ENCODE measurements at regions not wholly inside any gene's neighbourhood (a gene's known extent, or its start where the extent isn't known, plus 50 kb on each side); places are given as distances from the start of the nearest gene placed in this dataset.

GRCh38 chr4:184900184-184900583 lies 74.4 kb upstream of the ACSL1 start:
- POLR2A ChIA-PET, result no interaction called here
- no peaks in the 10 kb centered on the region for H3K36me3 ChIP-seq (ENCODE audit: control insufficient read depth in 2 of 2, insufficient read depth in 1 of 2, low read length in 2 of 2)
- H3K9me3 ChIP-seq (ENCODE audit: control insufficient read depth, insufficient read depth, low read depth, low read length), result no peaks in the 10 kb centered on the region
- H3K4me3 ChIP-seq (ENCODE audit: low read depth, low read length), result no peak overlapping the region
- CTCF ChIA-PET, result no interaction called here
- no peaks in the 10 kb centered on the region for H3K4me1 ChIP-seq (ENCODE audit: control insufficient read depth, insufficient read depth, low read length)
- no peak for TF ChIP-seq ZNF792 (tag by site-specific recombination; IDR thresholded peaks at IDR 0.05)
- no peak for TF ChIP-seq ZNF677 (tag by site-specific recombination; IDR thresholded peaks at IDR 0.05)
- TF ChIP-seq ZNF214 (tag by site-specific recombination; IDR thresholded peaks at IDR 0.05; ENCODE audit: borderline replicate concordance), result no peak
- no peak for TF ChIP-seq ZNF514 (tag by site-specific recombination; IDR thresholded peaks at IDR 0.05)
- TF ChIP-seq OVOL3 (tag by site-specific recombination; IDR thresholded peaks at IDR 0.05), result no peak
- TF ChIP-seq GFI1B (tag by site-specific recombination; IDR thresholded peaks at IDR 0.05), result no peak
- TF ChIP-seq ZNF518A (tag by site-specific recombination; conservative IDR thresholded peaks at IDR 0.05; ENCODE audit: low read depth), result no peak
- no peak for TF ChIP-seq ZNF830 (tag by site-specific recombination; IDR thresholded peaks at IDR 0.05; ENCODE audit: low read depth)
- TF ChIP-seq ZNF571 (tag by site-specific recombination; IDR thresholded peaks at IDR 0.05), result no peak
- no peak for TF ChIP-seq ZBTB48 (tag by site-specific recombination; IDR thresholded peaks at IDR 0.05)
- no peak for TF ChIP-seq ZNF610 (tag by site-specific recombination; IDR thresholded peaks at IDR 0.05; ENCODE audit: borderline replicate concordance)
- TF ChIP-seq SP3 (tag by site-specific recombination; IDR thresholded peaks at IDR 0.05), result no peak
- no peak for TF ChIP-seq ZNF555 (tag by site-specific recombination; conservative IDR thresholded peaks at IDR 0.05)
- TF ChIP-seq ZBTB11 (tag by site-specific recombination; conservative IDR thresholded peaks at IDR 0.05; ENCODE audit: low read depth), result no peak
- TF ChIP-seq ZNF23 (tag by site-specific recombination; IDR thresholded peaks at IDR 0.05; ENCODE audit: borderline replicate concordance), result no peak
- no peak overlapping the region for H3K27ac ChIP-seq (ENCODE audit: extremely low read depth, low read depth, low read length)

GRCh38 chr4:184902550-184902949 lies 76.8 kb upstream of the ACSL1 start:
- ChIA-PET POLR2A (no interaction called here), CTCF (no interaction called here)
- Histone ChIP-seq H3K9me3 (ENCODE audit: control insufficient read depth, insufficient read depth, low read depth, low read length) (no peaks in the 10 kb centered on the region), H3K4me1 (ENCODE audit: control insufficient read depth, insufficient read depth, low read length) (no peaks in the 10 kb centered on the region), H3K4me3 (ENCODE audit: low read depth, low read length) (no peak overlapping the region), H3K27ac (ENCODE audit: extremely low read depth, low read depth, low read length) (no peak overlapping the region), H3K36me3 (ENCODE audit: control insufficient read depth in 2 of 2, insufficient read depth in 1 of 2, low read length in 2 of 2) (no peaks in the 10 kb centered on the region)
- TF ChIP-seq PRDM6 (tag by site-specific recombination; IDR thresholded peaks at IDR 0.05) (no peak), ZNF423 (tag by site-specific recombination; IDR thresholded peaks at IDR 0.05) (no peak), ELK4 (IDR thresholded peaks at IDR 0.05; ENCODE audit: borderline replicate concordance, low read depth, low read length) (no peak), SCRT2 (tag by site-specific recombination; IDR thresholded peaks at IDR 0.05) (no peak), ZNF426 (tag by site-specific recombination; IDR thresholded peaks at IDR 0.05) (no peak), SETDB1 (IDR thresholded peaks at IDR 0.05; ENCODE audit: insufficient read length, low read length) (no peak), ZNF221 (tag by site-specific recombination; IDR thresholded peaks at IDR 0.05; ENCODE audit: borderline replicate concordance) (no peak), MYNN (tag by site-specific recombination; IDR thresholded peaks at IDR 0.05; ENCODE audit: borderline replicate concordance) (no peak), ZNF621 (tag by site-specific recombination; IDR thresholded peaks at IDR 0.05) (no peak), ZNF514 (tag by site-specific recombination; IDR thresholded peaks at IDR 0.05) (no peak), GLIS1 (tag by site-specific recombination; IDR thresholded peaks at IDR 0.05) (no peak)

Measured in HEK293 (cell line).